BE2C (cell line): ENCODE measurements at regions not wholly inside any gene's neighbourhood (a gene's known extent, or its start where the extent isn't known, plus 50 kb on each side); places are given as distances from the start of the nearest gene placed in this dataset.

Source experiments
- DNase-seq: peaks from one replicate; pipeline ENCODE4 v3.0.0-alpha.2; 2020
- H3K27me3 ChIP-seq: fragments of 250-450 bp; sonication (Bioruptor Pico); 2 replicates; pipeline ENCODE4 v1.5.1; 2020; ENCODE audit warnings: mild to moderate bottlenecking
- H3K36me3 ChIP-seq: fragments of 250-450 bp; sonication (Bioruptor Pico); 2 replicates; pipeline ENCODE4 v1.5.1; 2020; ENCODE audit warnings: mild to moderate bottlenecking
- H3K4me1 ChIP-seq: fragments of 250-450 bp; sonication (Bioruptor Pico); 2 replicates; pipeline ENCODE4 v1.5.1; 2020
- H3K4me3 ChIP-seq: 2 replicates; pipeline ENCODE4 v1.5.1; 2011; ENCODE audit warnings: low read depth, low read length
- H3K9me3 ChIP-seq: fragments of 250-450 bp; sonication (Bioruptor Pico); 2 replicates; pipeline ENCODE4 v1.5.1; 2020
- CTCF ChIP-seq: IDR thresholded peaks from 2 replicates; pipeline ENCODE4 v1.5.1; 2012; ENCODE audit warnings: mild to moderate bottlenecking, low read depth, low read length

GRCh38 chr5:42905827-42906226, 94.1 kb upstream of the SELENOP start:
- no peak overlapping the region for H3K4me3 ChIP-seq
- H3K27me3 ChIP-seq: peaks cover 12% of the 10 kb centered on the region
- TF ChIP-seq CTCF: no peak
- H3K9me3 ChIP-seq: no peaks in the 10 kb centered on the region
- no peaks in the 10 kb centered on the region for H3K4me1 ChIP-seq
- no peak for DNase-seq
- H3K36me3 ChIP-seq: no peaks in the 10 kb centered on the region

GRCh38 chr5:42900734-42901133, 89.0 kb upstream of the SELENOP start:
- DNase-seq: no peak
- Histone ChIP-seq H3K4me1 (no peaks in the 10 kb centered on the region), H3K4me3 (no peak overlapping the region), H3K36me3 (no peaks in the 10 kb centered on the region), H3K9me3 (no peaks in the 10 kb centered on the region), H3K27me3 (peaks cover 11% of the 10 kb centered on the region)
- no peak for TF ChIP-seq CTCF

DNA sequence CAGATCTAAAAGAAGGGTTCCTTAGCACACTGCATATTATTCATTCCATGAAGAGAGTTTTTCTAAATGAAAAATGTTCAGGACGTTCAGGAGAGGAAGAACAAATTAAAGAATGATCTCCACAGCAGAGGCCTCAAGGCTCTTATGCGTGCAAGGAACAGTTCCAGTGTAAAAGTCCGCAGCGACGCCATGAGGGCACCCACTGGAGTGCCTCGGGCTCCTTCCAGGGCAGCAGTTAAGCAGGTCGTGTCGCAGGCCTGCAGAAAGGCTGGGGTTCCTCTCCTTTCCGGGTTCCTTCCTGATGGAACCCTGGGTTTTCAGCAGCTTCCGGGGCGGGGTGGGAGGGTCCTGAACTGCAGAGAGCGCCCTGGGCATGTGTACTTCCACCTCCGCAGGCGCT, 87.1 kb upstream of the SELENOP start:
- no peaks in the 10 kb centered on the region for H3K4me1 ChIP-seq
- TF ChIP-seq CTCF: no peak
- no peak for DNase-seq

DNA sequence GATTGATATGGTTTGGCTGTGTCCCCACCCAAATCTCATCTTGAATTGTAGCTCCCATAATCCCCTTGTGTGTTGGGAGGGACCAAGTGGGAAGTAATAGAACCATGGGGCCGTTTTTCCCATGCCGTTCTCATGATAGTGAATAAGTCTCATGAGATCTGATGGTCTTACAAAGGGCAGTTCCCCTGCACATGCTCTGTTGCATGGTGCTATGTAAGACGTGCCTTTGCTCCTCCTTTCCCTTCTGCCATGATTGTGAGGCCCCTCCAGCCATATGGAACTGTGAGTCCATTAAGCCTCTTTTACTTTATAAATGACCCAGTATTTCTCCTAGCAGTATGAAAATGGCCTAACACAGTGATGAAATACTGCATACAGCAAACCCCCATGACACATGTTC, 84.8 kb upstream of the SELENOP start:
- no peak for TF ChIP-seq CTCF
- Histone ChIP-seq H3K9me3 (no peaks in the 10 kb centered on the region), H3K4me1 (no peaks in the 10 kb centered on the region)

More for the DNA sequence above, 87.1 kb upstream of the SELENOP start:
- Histone ChIP-seq H3K9me3 (no peaks in the 10 kb centered on the region), H3K36me3 (no peaks in the 10 kb centered on the region), H3K4me3 (no peak overlapping the region), H3K27me3 (peaks cover 11% of the 10 kb centered on the region)

GRCh38 chr5:42894057-42894456, 82.4 kb upstream of the SELENOP start:
- H3K4me3 ChIP-seq: peak overlapping the region; percentile 19
- H3K9me3 ChIP-seq: no peaks in the 10 kb centered on the region
- no peaks in the 10 kb centered on the region for H3K36me3 ChIP-seq
- TF ChIP-seq CTCF: peak; percentile 60
- H3K27me3 ChIP-seq: peaks cover 13% of the 10 kb centered on the region
- H3K4me1 ChIP-seq: no peaks in the 10 kb centered on the region
- peak; percentile 58 for DNase-seq

More for the DNA sequence above, 84.8 kb upstream of the SELENOP start:
- H3K27me3 ChIP-seq: peaks cover 13% of the 10 kb centered on the region
- H3K4me3 ChIP-seq: no peak overlapping the region
- no peaks in the 10 kb centered on the region for H3K36me3 ChIP-seq
- no peak for DNase-seq

DNA sequence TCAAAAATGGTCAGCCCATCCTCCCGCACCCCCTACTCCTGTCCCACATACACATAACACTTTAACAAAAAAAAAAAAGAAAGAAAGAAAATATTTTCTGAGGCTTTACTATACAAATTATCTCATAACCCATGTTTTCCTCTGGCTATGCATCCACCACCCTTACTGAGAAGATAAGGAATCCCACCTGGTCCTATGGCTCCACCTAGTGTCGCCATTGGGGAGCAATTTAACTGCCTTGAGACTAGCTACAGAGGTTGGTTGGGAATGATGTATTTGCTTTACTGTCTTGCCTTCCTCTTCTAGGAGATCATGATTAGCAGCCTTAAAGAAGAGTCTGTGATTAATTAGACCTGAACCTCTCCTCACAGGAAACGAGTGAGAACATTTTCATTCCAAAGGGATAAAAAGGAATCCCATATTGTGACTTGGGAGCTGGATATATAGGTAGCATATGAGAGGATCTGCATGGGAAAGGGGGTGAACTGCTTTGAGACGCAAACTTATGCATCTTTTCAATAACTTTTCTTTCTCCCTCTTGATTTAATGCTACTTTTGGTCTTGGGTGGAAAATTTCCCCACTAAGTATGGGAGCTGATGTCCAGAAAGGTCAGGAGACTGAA, 77.7 kb upstream of the SELENOP start:
- peaks cover 12% of the 10 kb centered on the region; the same call in 1 of the 2 replicates for H3K27me3 ChIP-seq

More for the DNA sequence above, 77.7 kb upstream of the SELENOP start:
- DNase-seq: peak; percentile 73
- peak; percentile 97 for TF ChIP-seq CTCF
- Histone ChIP-seq H3K4me3 (no peak overlapping the region), H3K36me3 (no peaks in the 10 kb centered on the region), H3K4me1 (no peaks in the 10 kb centered on the region), H3K9me3 (no peaks in the 10 kb centered on the region)
